Retinal pigment epithelial cell (primary cell): ENCODE measurements at regions not wholly inside any gene's neighbourhood (a gene's known extent, or its start where the extent isn't known, plus 50 kb on each side); places are given as distances from the start of the nearest gene placed in this dataset.
A peak's percentile ranks its signal among the peaks of the same experiment; 100 is the strongest.
"Not testable (repeated sequence)": the region's sequence is repeated elsewhere in the genome, so short reads cannot be mapped to it uniquely, and the experiment has no call there.

Experiments used
- DNase-seq: peaks from one replicate; pipeline ENCODE4 v3.0.0-alpha.2; 2010; ENCODE audit warnings: low read depth
- H3K4me3 ChIP-seq: 2 replicates; pipeline ENCODE4 v1.5.1; 2011; ENCODE audit warnings: mild to moderate bottlenecking, low read length, control low read depth, moderate library complexity
- TF ChIP-seq, protein P1 (sequence below): conservative IDR thresholded peaks from 2 replicates; pipeline ENCODE4 v1.5.1; 2011; ENCODE audit warnings: low read depth, low read length, control low read depth, inconsistent platforms

DNA sequence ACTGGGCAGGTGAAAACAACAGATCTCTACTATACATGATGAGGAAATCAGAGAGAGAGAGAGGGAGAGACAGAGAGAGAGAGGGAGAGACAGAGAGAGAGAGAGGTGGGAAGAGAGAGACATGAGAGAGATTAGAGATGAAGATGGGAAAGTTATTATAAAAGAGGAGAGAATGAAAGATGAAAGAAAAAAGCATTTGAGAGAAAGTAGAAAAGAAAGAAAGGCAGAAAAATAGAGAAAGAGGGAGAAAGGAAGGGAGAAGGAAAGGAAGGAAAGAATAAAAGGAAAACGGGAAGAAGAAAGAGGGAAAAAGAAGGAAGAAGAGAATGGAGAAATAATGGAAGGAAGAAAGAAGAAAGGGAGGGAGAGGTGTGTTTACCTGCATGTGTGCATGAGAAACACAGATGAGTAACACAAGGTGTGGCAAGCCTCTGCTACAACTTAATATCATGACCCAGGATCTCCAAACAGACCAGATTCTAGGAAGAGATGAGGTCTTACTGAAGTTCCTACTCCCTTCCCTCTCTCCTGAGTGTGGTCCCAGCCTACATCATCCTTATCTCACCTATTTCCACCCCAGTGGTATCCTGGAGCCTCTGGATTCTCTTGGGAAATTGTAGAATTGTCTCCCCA, 176.3 kb downstream of the C12orf75 start:
- H3K4me3 ChIP-seq: no peak overlapping the region
- TF ChIP-seq, protein P1, sequence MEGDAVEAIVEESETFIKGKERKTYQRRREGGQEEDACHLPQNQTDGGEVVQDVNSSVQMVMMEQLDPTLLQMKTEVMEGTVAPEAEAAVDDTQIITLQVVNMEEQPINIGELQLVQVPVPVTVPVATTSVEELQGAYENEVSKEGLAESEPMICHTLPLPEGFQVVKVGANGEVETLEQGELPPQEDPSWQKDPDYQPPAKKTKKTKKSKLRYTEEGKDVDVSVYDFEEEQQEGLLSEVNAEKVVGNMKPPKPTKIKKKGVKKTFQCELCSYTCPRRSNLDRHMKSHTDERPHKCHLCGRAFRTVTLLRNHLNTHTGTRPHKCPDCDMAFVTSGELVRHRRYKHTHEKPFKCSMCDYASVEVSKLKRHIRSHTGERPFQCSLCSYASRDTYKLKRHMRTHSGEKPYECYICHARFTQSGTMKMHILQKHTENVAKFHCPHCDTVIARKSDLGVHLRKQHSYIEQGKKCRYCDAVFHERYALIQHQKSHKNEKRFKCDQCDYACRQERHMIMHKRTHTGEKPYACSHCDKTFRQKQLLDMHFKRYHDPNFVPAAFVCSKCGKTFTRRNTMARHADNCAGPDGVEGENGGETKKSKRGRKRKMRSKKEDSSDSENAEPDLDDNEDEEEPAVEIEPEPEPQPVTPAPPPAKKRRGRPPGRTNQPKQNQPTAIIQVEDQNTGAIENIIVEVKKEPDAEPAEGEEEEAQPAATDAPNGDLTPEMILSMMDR: no peak
- no peak for DNase-seq

DNA sequence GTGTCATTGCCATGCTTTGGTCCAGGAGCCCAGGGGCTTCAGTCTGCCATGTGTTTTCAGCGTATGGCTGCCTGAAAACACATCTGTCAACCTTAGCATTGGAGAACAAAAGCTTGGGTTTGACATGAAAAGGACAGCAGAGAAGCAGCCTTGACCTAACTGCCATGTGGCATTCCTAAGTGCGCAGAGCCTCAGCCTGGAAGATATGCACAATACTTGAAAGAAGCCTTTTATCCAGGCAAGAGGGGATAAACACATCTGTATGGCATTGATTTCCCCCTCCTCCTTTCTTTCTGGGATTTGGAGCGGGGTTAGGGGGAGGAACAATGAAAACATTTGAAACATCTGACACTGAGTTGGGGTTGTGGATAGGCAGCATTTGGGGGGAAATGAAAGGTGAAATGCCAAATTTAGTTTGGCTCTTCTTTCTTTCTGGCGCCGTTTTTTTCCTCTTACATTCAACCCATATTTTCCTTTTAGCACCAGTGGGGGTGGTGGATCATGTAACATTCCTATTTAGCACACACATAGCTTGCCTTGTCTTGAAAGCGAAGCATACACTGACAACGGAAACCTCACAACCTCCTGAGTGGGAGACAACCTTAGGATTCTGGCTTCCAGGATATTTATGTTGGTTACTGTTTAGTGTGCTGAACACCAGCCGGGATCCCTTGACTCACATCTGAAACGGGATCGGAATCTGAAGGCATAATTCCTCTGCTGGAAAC, 177.0 kb downstream of the C12orf75 start:
- TF ChIP-seq, protein P1: no peak
- DNase-seq: no peak
- H3K4me3 ChIP-seq: no peak overlapping the region

DNA sequence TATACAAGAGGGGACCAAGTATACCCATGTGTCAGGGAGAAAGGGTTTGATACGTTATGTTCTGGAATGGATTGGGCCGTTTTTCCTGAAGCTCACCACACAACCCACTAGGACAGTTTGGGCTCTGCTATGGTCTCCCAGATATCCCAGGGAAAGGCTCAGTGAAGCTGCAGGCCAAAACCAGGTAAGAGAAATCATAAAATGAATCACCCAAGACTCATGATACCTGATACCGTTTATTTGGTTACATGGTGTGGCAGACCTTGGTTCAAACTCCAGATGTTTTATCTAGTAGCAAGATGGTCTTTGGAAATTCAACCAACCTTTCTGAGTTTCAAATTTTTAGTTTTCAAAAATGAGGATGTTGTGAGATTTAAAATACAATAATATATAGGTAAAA, 177.6 kb downstream of the C12orf75 start:
- no peak overlapping the region for H3K4me3 ChIP-seq
- DNase-seq: no peak
- TF ChIP-seq, protein P1: no peak

DNA sequence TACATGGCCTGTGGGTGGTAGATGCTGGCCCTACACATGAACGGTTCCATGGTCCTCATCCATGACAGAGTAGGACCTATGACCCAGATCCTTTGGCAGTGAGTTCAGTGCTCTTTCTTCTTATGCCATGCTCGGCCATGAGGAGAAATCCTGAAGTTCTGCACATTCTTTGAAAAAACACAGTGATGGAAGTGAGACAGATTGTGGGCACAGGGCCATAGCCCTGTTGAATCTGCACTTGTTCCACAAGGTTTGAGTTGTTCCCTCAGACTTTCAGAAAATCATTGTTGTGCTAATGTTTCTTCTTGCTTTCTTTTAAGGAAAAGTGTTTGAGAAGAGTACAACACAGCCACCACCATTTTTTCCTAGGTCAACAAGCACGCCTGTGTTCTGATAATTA, 180.0 kb downstream of the C12orf75 start:
- no peak overlapping the region for H3K4me3 ChIP-seq
- DNase-seq: no peak
- TF ChIP-seq, protein P1: no peak

DNA sequence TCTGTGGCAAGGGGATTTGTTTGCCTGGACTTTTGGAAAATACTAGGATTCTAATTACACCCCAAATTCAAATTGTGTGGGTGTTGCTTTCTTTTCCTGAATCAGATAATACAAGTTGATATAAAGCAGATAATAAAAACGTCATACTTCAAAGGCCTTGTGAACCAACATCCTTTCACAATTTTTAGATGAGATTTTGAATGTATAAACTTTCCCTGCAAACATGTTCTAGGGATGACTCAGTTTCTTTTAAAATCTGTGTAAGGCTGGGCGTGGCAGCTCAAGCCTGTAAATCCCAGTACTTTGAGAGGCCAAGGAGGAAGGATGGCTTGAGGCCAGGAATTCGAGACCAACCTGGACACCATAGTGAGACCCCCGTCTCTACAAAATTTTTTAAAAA, 182.4 kb downstream of the C12orf75 start:
- not testable (repeated sequence) for H3K4me3 ChIP-seq, DNase-seq

DNA sequence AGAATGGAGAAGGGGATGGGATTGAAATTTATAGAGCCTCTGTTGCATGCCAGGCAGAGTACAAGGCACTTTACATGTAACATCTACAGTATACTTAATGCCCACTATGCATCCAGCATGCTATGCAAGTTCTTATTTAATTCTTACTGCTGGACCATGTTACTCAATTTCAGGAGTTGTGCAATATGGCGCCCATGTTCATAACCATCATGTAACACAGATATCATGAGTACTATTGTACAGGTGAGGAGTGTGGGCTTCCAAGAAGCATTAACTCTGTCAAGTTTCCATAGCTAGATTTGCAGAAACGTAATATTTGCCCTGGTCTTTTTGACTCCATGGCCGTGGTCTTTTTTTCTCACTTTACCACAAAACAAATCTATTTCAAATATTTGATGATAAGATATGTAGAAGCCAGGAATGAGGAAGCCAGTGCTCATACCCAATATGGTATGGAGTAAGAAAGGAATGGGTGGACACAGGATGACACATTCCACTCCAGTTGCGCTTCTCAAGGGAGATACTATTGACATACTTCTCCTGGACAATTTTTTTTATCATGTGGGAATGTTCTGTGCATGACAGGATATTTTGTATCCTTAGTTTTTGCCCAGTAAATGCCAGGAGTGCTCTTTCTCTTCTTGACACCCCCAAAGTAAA, 191.8 kb downstream of the C12orf75 start:
- TF ChIP-seq, protein P1: no peak
- no peak overlapping the region for H3K4me3 ChIP-seq
- DNase-seq: no peak

DNA sequence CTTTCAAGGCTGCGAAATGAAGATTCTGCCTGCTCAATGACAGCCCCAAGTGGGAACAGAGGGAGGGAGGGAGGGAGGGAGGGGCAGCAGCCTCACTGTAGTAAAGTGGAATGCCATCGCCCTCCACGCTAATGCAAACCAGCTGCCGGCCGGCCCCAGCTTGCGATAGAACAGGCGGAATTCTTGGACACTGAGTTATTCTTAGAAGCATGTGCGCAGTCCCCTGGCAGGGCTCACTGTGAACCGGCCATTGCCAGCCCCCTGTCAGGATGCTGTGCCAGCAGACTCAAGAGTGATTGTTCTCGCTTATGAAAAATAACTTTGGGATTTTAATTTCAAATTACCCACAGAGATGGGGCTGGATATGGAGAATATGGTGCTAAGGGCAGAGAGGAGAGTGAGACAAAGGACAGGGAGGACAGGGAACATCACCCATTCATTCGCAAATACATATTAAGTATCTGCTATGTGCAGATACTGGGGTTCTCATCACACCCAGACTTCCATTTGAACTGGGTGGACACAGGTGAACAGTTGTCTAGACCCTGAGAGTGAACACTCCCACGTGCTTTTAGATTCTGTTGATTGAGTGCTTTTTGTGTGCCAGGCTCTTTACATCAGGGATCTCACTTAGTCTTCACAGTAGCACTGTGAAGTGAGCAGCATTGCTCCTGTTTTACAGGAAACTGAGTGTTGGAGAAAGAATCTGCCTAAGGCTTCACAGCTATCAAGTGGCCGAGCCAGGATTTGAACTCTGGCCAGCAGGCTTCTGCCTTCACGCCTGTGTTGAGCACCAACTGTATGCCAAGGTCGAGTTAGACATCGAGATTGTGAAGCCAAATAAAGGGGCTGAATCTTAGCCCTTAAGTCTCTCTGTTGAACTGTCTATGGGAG, 192.9 kb downstream of the C12orf75 start:
- DNase-seq: peak; percentile 69
- H3K4me3 ChIP-seq: no peak overlapping the region
- TF ChIP-seq, protein P1: no peak
